Ovary (tissue), 7 donors: ENCODE measurements at regions not wholly inside any gene's neighbourhood (a gene's known extent, or its start where the extent isn't known, plus 50 kb on each side); places are given as distances from the start of the nearest gene placed in this dataset.

ENCODE experiments used
- DNase-seq, 5 donors: peaks; one replicate each; pipeline ENCODE4 v3.0.0-alpha.2; 2019 to 2020
- H3K27ac ChIP-seq, 2 donors: fragments of 200-600 bp; one replicate each; pipeline versions ENCODE4 v1.5.1 to v1.8.0; 2019 to 2022
- H3K27me3 ChIP-seq: fragments of 200-600 bp; one replicate; pipeline ENCODE4 v1.8.0; 2022
- H3K36me3 ChIP-seq: fragments of 200-600 bp; sonication (generic); one replicate; pipeline ENCODE4 v1.5.1; 2019
- H3K4me1 ChIP-seq: one replicate; pipeline ENCODE4 v1.8.1; 2013; ENCODE audit warnings: mild to moderate bottlenecking, moderate library complexity; ENCODE audit not compliant: insufficient read depth
- H3K4me3 ChIP-seq: fragments of 200-600 bp; sonication (generic); one replicate; pipeline ENCODE4 v1.5.1; 2017
- H3K9me3 ChIP-seq, 2 donors: fragments of 200-600 bp in 1 of 2; sonication (generic) in 1 of 2; one replicate each; pipeline versions ENCODE4 v1.5.1 to v1.8.1; 2013 to 2019; ENCODE audit warnings: mild to moderate bottlenecking in 1 of 2, moderate library complexity in 1 of 2
- CTCF ChIP-seq, 3 donors: fragments of 450-650 bp in 2 of 3; fragments of 200-600 bp in 1 of 3; IDR thresholded peaks; one replicate each; pipeline versions ENCODE4 v1.5.1 to v1.8.0; 2016 to 2022; ENCODE audit warnings: antibody characterized with exemption in 3 of 3, mild to moderate bottlenecking in 1 of 3
- EP300 ChIP-seq: sonication (generic); formaldehyde crosslinking; IDR thresholded peaks from one replicate; pipeline ENCODE4 v1.6.1; 2017; ENCODE audit warnings: antibody characterized with exemption
- POLR2A ChIP-seq: fragments of 450-650 bp; IDR thresholded peaks from one replicate; pipeline ENCODE4 v1.6.1; 2017; ENCODE audit warnings: antibody characterized with exemption, mild to moderate bottlenecking, moderate library complexity
- WGBS, 3 donors: extraction: QIAGEN DNeasy Blood & Tissue Kit in 1 of 3; methylation state at CpG; one replicate each; pipeline versions ENCODE4 v1.1.5 to v1.1.7; 2013 to 2017; 5-methylcytosine and 5-hydroxymethylcytosine counted together
- intact Hi-C, 4 donors: fragments of 100-400 bp; cut with DNase I; formaldehyde crosslinking; loops; one replicate each; pipeline versions ENCODE4 v1.11.0 to v1.15.1; 2022 to 2023
- donor health status: DM: no; HTN: no; CAD: no; lungs with moderate emphysema.
- donor health status: DM: no; HTN: no; CAD: no.
- donor health status: Bipolar disorder and iron deficiency.
- donor health status: DM: no; HTN: no; CAD: no.
- donor health status: DM: yes; HTN: yes; CAD: no.

GRCh38 chr10:36183726-36184125 lies 541.6 kb upstream of the FZD8 start:
- intact Hi-C loops = no loop called here
- TF ChIP-seq POLR2A (no peak), CTCF (IDR thresholded peaks at IDR 0.05) (no peak), EP300 (no peak)
- Histone ChIP-seq H3K36me3 (no peaks in the 10 kb centered on the region), H3K4me1 (no peaks in the 10 kb centered on the region), H3K27ac (no peak overlapping the region), H3K27me3 (no peaks in the 10 kb centered on the region), H3K4me3 (no peak overlapping the region), H3K9me3 (no peaks in the 10 kb centered on the region)
- no peak for DNase-seq
- 96 to 98% (median 97%) methylated on average over 6 of the region's 6 CpGs for WGBS, 3 donors

GRCh38 chr10:36183056-36183455 lies 541.0 kb upstream of the FZD8 start:
- intact Hi-C loops = no loop called here
- TF ChIP-seq CTCF (IDR thresholded peaks at IDR 0.05) (no peak), EP300 (no peak), POLR2A (no peak)
- Histone ChIP-seq H3K4me1 (no peaks in the 10 kb centered on the region), H3K9me3 (no peaks in the 10 kb centered on the region), H3K4me3 (no peak overlapping the region), H3K27me3 (no peaks in the 10 kb centered on the region), H3K27ac (no peak overlapping the region), H3K36me3 (no peaks in the 10 kb centered on the region)
- no peak for DNase-seq

- no peak overlapping the region for H3K4me3 ChIP-seq
- no peaks in the 10 kb centered on the region for H3K4me1 ChIP-seq
- H3K27ac ChIP-seq = no peak overlapping the region
- no peaks in the 10 kb centered on the region for H3K27me3 ChIP-seq
- 43 to 55% (median 51%) methylated on average over 4 of the region's 4 CpGs for WGBS, 3 donors
- intact Hi-C loops = no loop called here
- no peak for DNase-seq
- TF ChIP-seq CTCF (IDR thresholded peaks at IDR 0.05) (no peak), POLR2A (no peak), EP300 (no peak)
- no peaks in the 10 kb centered on the region for H3K36me3 ChIP-seq
- no peaks in the 10 kb centered on the region for H3K9me3 ChIP-seq
These were observed 540.5 kb upstream of the FZD8 start for GRCh38 chr10:36182606-36183005.

GRCh38 chr10:36182179-36182566 lies 540.1 kb upstream of the FZD8 start:
- WGBS, 3 donors = 4 to 13% (median 6%) methylated on average over 9 of the region's 9 CpGs
- Histone ChIP-seq H3K9me3 (no peaks in the 10 kb centered on the region), H3K27me3 (no peaks in the 10 kb centered on the region), H3K27ac (no peak overlapping the region), H3K4me1 (no peaks in the 10 kb centered on the region), H3K4me3 (no peak overlapping the region), H3K36me3 (no peaks in the 10 kb centered on the region)
- TF ChIP-seq EP300 (no peak), CTCF (IDR thresholded peaks at IDR 0.05) (no peak), POLR2A (no peak)
- intact Hi-C loops = no loop called here
- DNase-seq = no peak
